ENCODE measurements at regions not wholly inside any gene's neighbourhood (a gene's known extent, or its start where the extent isn't known, plus 50 kb on each side); places are given as distances from the start of the nearest gene placed in this dataset.

GRCh38 chr13:70469077-70469476, 360.8 kb upstream of the KLHL1 start:
- TF ChIP-seq, protein P1, sequence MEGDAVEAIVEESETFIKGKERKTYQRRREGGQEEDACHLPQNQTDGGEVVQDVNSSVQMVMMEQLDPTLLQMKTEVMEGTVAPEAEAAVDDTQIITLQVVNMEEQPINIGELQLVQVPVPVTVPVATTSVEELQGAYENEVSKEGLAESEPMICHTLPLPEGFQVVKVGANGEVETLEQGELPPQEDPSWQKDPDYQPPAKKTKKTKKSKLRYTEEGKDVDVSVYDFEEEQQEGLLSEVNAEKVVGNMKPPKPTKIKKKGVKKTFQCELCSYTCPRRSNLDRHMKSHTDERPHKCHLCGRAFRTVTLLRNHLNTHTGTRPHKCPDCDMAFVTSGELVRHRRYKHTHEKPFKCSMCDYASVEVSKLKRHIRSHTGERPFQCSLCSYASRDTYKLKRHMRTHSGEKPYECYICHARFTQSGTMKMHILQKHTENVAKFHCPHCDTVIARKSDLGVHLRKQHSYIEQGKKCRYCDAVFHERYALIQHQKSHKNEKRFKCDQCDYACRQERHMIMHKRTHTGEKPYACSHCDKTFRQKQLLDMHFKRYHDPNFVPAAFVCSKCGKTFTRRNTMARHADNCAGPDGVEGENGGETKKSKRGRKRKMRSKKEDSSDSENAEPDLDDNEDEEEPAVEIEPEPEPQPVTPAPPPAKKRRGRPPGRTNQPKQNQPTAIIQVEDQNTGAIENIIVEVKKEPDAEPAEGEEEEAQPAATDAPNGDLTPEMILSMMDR (IDR thresholded peaks at IDR 0.05), result no peak
- TF ChIP-seq JUNB (IDR thresholded peaks at IDR 0.05) (no peak), POLR2A (IDR thresholded peaks at IDR 0.05; ENCODE audit: low read length) (no peak), RAD21 (conservative IDR thresholded peaks at IDR 0.05 in 1 of 2, IDR thresholded peaks at IDR 0.05 in 1 of 2) (no peak), FOXS1 (CRISPR knock-in tag; IDR thresholded peaks at IDR 0.05) (no peak), EHMT2 (IDR thresholded peaks at IDR 0.05; ENCODE audit: low read depth) (no peak), CHD2 (IDR thresholded peaks at IDR 0.05; ENCODE audit: low read length, partially characterized antibody) (no peak), FOSL2 (IDR thresholded peaks at IDR 0.05) (no peak), FOSL2 (CRISPR knock-in tag; IDR thresholded peaks at IDR 0.05) (no peak), JUN (IDR thresholded peaks at IDR 0.05) (no peak), SREBF2 (IDR thresholded peaks at IDR 0.05) (no peak), MAZ (IDR thresholded peaks at IDR 0.05; ENCODE audit: borderline replicate concordance, low read depth, low read length) (no peak), NPAS2 (CRISPR knock-in tag; IDR thresholded peaks at IDR 0.05; ENCODE audit: borderline replicate concordance) (no peak)
- TF ChIP-seq, protein P2, sequence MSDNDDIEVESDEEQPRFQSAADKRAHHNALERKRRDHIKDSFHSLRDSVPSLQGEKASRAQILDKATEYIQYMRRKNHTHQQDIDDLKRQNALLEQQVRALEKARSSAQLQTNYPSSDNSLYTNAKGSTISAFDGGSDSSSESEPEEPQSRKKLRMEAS (IDR thresholded peaks at IDR 0.05), result no peak
- TF ChIP-seq, protein P3, sequence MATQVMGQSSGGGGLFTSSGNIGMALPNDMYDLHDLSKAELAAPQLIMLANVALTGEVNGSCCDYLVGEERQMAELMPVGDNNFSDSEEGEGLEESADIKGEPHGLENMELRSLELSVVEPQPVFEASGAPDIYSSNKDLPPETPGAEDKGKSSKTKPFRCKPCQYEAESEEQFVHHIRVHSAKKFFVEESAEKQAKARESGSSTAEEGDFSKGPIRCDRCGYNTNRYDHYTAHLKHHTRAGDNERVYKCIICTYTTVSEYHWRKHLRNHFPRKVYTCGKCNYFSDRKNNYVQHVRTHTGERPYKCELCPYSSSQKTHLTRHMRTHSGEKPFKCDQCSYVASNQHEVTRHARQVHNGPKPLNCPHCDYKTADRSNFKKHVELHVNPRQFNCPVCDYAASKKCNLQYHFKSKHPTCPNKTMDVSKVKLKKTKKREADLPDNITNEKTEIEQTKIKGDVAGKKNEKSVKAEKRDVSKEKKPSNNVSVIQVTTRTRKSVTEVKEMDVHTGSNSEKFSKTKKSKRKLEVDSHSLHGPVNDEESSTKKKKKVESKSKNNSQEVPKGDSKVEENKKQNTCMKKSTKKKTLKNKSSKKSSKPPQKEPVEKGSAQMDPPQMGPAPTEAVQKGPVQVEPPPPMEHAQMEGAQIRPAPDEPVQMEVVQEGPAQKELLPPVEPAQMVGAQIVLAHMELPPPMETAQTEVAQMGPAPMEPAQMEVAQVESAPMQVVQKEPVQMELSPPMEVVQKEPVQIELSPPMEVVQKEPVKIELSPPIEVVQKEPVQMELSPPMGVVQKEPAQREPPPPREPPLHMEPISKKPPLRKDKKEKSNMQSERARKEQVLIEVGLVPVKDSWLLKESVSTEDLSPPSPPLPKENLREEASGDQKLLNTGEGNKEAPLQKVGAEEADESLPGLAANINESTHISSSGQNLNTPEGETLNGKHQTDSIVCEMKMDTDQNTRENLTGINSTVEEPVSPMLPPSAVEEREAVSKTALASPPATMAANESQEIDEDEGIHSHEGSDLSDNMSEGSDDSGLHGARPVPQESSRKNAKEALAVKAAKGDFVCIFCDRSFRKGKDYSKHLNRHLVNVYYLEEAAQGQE (IDR thresholded peaks at IDR 0.05), result no peak
